ENCODE measurements at regions not wholly inside any gene's neighbourhood (a gene's known extent, or its start where the extent isn't known, plus 50 kb on each side); places are given as distances from the start of the nearest gene placed in this dataset.

- in situ Hi-C loops (cut with MboI; ENCODE audit: low sequenced_read_pairs) (no loop called here), dilution Hi-C loops (cut with HindIII; ENCODE audit: low sequenced_read_pairs, unreplicated experiment) (no loop called here), intact Hi-C loops (cut with micrococcal nuclease) (no loop called here)
- no peak overlapping the region for H3K4ac ChIP-seq (ENCODE audit: low read depth, low read length)
- H2AK9ac ChIP-seq (replicated peaks; ENCODE audit: low read depth, low read length, poor library complexity): no peak overlapping the region
- H2BK5ac ChIP-seq (ENCODE audit: low read depth, low read length, poor library complexity, severe bottlenecking): no peak overlapping the region
- H3K79me1 ChIP-seq (ENCODE audit: low read depth in 1 of 2, low read length in 2 of 2): no peaks in the 10 kb centered on the region
- WGBS, 2 experiments (ENCODE audit: extremely low coverage in 2 of 2, insufficient read length in 1 of 2): no CpG with 5 or more reads among the region's 3 CpGs
- no peak overlapping the region for H4K5ac ChIP-seq (ENCODE audit: low read depth, low read length)
- H2AK5ac ChIP-seq (ENCODE audit: low read depth, low read length): no peak overlapping the region
- H3K23ac ChIP-seq (ENCODE audit: low read depth, low read length): no peak overlapping the region
- H3K18ac ChIP-seq (ENCODE audit: low read depth, low read length): no peak overlapping the region
- H3K4me1 ChIP-seq (ENCODE audit: control insufficient read depth, insufficient read depth, low read length): no peaks in the 10 kb centered on the region
- no peak overlapping the region for H3K4me3 ChIP-seq (ENCODE audit: insufficient read depth, low read depth, low read length)
- ATAC-seq (ENCODE audit: low read depth) (no peak), DNase-seq (no peak)
- no peak overlapping the region for H4K91ac ChIP-seq (ENCODE audit: insufficient read depth, low read depth, low read length)
- H2AFZ ChIP-seq (replicated peaks; ENCODE audit: low read length, poor library complexity): no peak overlapping the region
- no peak overlapping the region for H3K27ac ChIP-seq (ENCODE audit: insufficient read depth, low read length)
- H3K9ac ChIP-seq (ENCODE audit: low read depth, low read length): no peak overlapping the region
- H3K36me3 ChIP-seq (ENCODE audit: control insufficient read depth, insufficient read depth, low read length): no peaks in the 10 kb centered on the region
- no peaks in the 10 kb centered on the region for H3K27me3 ChIP-seq (ENCODE audit: control insufficient read depth, insufficient read depth, low read length)
- no peak overlapping the region for H2BK20ac ChIP-seq (ENCODE audit: low read depth, low read length)
- H3K14ac ChIP-seq (replicated peaks; ENCODE audit: low read depth, low read length): no peak overlapping the region
- no TSS peak for BruUV-seq (replicated peaks)
- no peak overlapping the region for H3K4me2 ChIP-seq (ENCODE audit: low read depth, low read length)
- H3K9me1 ChIP-seq (ENCODE audit: insufficient read depth, low read length): no peaks in the 10 kb centered on the region
- H4K20me1 ChIP-seq (ENCODE audit: insufficient read depth, low read length): no peaks in the 10 kb centered on the region
- TF ChIP-seq FOS (IDR thresholded peaks at IDR 0.05; ENCODE audit: low read depth, low read length): no peak
- TF ChIP-seq BHLHE40 (IDR thresholded peaks at IDR 0.05; ENCODE audit: low read depth, low read length): no peak
- TF ChIP-seq CHD1 (IDR thresholded peaks at IDR 0.05; ENCODE audit: low read depth, low read length): no peak
- no peak for TF ChIP-seq CEBPB (IDR thresholded peaks at IDR 0.05; ENCODE audit: low read depth, low read length)
- TF ChIP-seq MAZ (IDR thresholded peaks at IDR 0.05; ENCODE audit: borderline replicate concordance, low read depth, low read length): no peak
- no peak for TF ChIP-seq ELK1 (IDR thresholded peaks at IDR 0.05; ENCODE audit: borderline replicate concordance, low read depth, low read length)
- no peak for TF ChIP-seq NFE2L2 (IDR thresholded peaks at IDR 0.05; ENCODE audit: low read depth, low read length)
- no peak for TF ChIP-seq RFX5 (IDR thresholded peaks at IDR 0.05; ENCODE audit: low read depth, low read length)
- TF ChIP-seq CTCF (conservative IDR thresholded peaks at IDR 0.05; ENCODE audit: low read depth, low read length): no peak
- no peak for TF ChIP-seq RAD21 (IDR thresholded peaks at IDR 0.05; ENCODE audit: low read length)
- TF ChIP-seq USF2 (IDR thresholded peaks at IDR 0.05; ENCODE audit: low read depth, low read length): no peak
- H2BK120ac ChIP-seq (ENCODE audit: low read depth, low read length): no peak overlapping the region
- ChIA-PET POLR2A (ENCODE audit: unreplicated experiment) (no interaction called here), CTCF (no interaction called here)
- H3K56ac ChIP-seq (ENCODE audit: extremely low read depth, insufficient read depth, low read length): no peak overlapping the region
- no peak overlapping the region for H4K8ac ChIP-seq (ENCODE audit: low read depth in 2 of 2, low read length in 2 of 2)
- peaks cover 6% of the 10 kb centered on the region; the same call in 1 of the 2 replicates for H3K9me3 ChIP-seq (ENCODE audit: control insufficient read depth, insufficient read depth, low read length)
- no peak overlapping the region for H2BK15ac ChIP-seq (ENCODE audit: low read depth, low read length)
Observed at GRCh38 chr16:73725156-73725555, 571.5 kb upstream of the PSMD7 start.
